Endodermal cell (in vitro differentiated cells): ENCODE measurements at regions not wholly inside any gene's neighbourhood (a gene's known extent, or its start where the extent isn't known, plus 50 kb on each side); places are given as distances from the start of the nearest gene placed in this dataset.

Source experiments
- DNase-seq: peaks from one replicate; pipeline ENCODE4 v3.0.0-alpha.2; 2017
- H3K27ac ChIP-seq: 2 replicates; pipeline ENCODE4 v1.5.1; 2013; ENCODE audit warnings: mild to moderate bottlenecking, low read depth, low read length, moderate library complexity
- H3K27me3 ChIP-seq: 2 replicates; pipeline ENCODE4 v1.6.1; 2013; ENCODE audit warnings: mild to moderate bottlenecking, low read length, moderate library complexity; ENCODE audit not compliant: insufficient read depth, control insufficient read depth, poor library complexity, severe bottlenecking
- H3K36me3 ChIP-seq: 2 replicates; pipeline ENCODE4 v1.7.0; 2013; ENCODE audit warnings: mild to moderate bottlenecking, low read length, moderate library complexity; ENCODE audit not compliant: control insufficient read depth, insufficient read depth
- H3K4me1 ChIP-seq: one replicate; pipeline ENCODE4 v1.7.0; 2013; ENCODE audit warnings: low read length; ENCODE audit not compliant: control insufficient read depth, insufficient read depth
- H3K4me3 ChIP-seq: 2 replicates; pipeline ENCODE4 v1.5.1; 2013; ENCODE audit warnings: mild to moderate bottlenecking, low read length, moderate library complexity
- H3K9ac ChIP-seq: 2 replicates; pipeline ENCODE4 v1.6.1; 2013; ENCODE audit warnings: mild to moderate bottlenecking, low read length, moderate library complexity; ENCODE audit not compliant: poor library complexity, severe bottlenecking; ENCODE audit errors: extremely low read depth
- H3K9me3 ChIP-seq: 2 replicates; pipeline ENCODE4 v1.6.1; 2013; ENCODE audit warnings: mild to moderate bottlenecking, low read length, moderate library complexity; ENCODE audit not compliant: control insufficient read depth
- H3K27ac Mint-ChIP-seq: 2 replicates; pipeline ENCODE4 v1.8.0; 2020; ENCODE audit warnings: mixed read lengths
- H3K27me3 Mint-ChIP-seq: 2 replicates; pipeline ENCODE4 v1.8.0; 2021; ENCODE audit warnings: mild to moderate bottlenecking, mixed read lengths; ENCODE audit not compliant: insufficient read depth
- H3K36me3 Mint-ChIP-seq: 2 replicates; pipeline ENCODE4 v1.8.0; 2020; ENCODE audit warnings: low read depth, mixed read lengths
- H3K4me1 Mint-ChIP-seq: 2 replicates; pipeline ENCODE4 v1.8.0; 2020; ENCODE audit warnings: mixed read lengths
- H3K4me3 Mint-ChIP-seq: 2 replicates; pipeline ENCODE4 v1.8.0; 2020; ENCODE audit warnings: mild to moderate bottlenecking, moderate library complexity, mixed read lengths
- H3K9me3 Mint-ChIP-seq: 2 replicates; pipeline ENCODE4 v1.8.0; 2020; ENCODE audit warnings: mild to moderate bottlenecking, mixed read lengths
- WGBS, 2 experiments: methylation state at CpG; one replicate each; pipeline versions ENCODE4 v1.1.5 to v1.1.7; 2013; ENCODE audit warnings: missing lambda C conversion rate in 2 of 2, mixed read lengths in 1 of 2; ENCODE audit not compliant: insufficient coverage in 1 of 2, insufficient read length in 1 of 2; 5-methylcytosine and 5-hydroxymethylcytosine counted together
- TF ChIP-seq, protein P1 (sequence below): fragments of 200-600 bp; sonication (generic); conservative IDR thresholded peaks from 2 replicates; pipeline ENCODE4 v1.5.0; 2021; ENCODE audit warnings: antibody characterized with exemption, mild to moderate bottlenecking

DNA sequence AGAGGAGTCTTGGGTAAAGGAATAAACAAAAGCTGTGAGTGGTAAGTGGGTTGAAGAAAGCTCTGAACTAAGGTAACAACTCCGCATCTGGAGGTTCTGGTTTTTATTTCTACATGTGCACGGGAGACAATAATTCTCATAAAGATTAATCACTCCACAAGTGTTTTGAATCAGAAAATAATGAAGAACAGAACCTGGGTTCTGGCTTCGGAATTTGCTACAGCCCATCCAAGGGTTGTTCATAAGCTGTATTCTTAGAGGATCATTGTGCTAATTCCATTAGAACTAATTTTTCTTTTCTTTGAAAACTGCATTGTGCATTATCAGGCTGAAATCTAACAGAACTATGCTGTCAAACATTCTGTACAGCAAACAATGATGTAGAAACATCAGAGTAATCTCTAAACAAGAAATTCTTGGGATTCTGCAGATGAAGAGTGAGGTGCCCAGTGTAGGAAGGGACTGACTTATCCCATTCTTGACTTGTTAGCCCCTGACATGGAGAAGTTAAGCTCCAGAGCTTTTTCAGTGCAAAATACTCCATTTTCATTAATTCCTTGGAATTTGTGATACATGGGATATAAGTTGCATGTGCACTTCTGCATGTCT is 368.2 kb downstream of the COG6 start:
- H3K27ac Mint-ChIP-seq = no peak overlapping the region
- no peaks in the 10 kb centered on the region for H3K4me1 Mint-ChIP-seq
- no peak overlapping the region for H3K9ac ChIP-seq
- DNase-seq = no peak
- peaks cover 3% of the 10 kb centered on the region for H3K27me3 Mint-ChIP-seq
- H3K9me3 Mint-ChIP-seq = no peaks in the 10 kb centered on the region
- H3K36me3 Mint-ChIP-seq = no peaks in the 10 kb centered on the region
- H3K9me3 ChIP-seq = no peaks in the 10 kb centered on the region
- no peak overlapping the region for H3K4me3 ChIP-seq
- no peaks in the 10 kb centered on the region for H3K4me1 ChIP-seq
- no peaks in the 10 kb centered on the region for H3K27me3 ChIP-seq
- no peak overlapping the region for H3K27ac ChIP-seq
- WGBS, 2 experiments = 83 to 95% methylated on average over 1 to 3 of the region's 3 CpGs
- no peak overlapping the region for H3K4me3 Mint-ChIP-seq
- TF ChIP-seq, protein P1, sequence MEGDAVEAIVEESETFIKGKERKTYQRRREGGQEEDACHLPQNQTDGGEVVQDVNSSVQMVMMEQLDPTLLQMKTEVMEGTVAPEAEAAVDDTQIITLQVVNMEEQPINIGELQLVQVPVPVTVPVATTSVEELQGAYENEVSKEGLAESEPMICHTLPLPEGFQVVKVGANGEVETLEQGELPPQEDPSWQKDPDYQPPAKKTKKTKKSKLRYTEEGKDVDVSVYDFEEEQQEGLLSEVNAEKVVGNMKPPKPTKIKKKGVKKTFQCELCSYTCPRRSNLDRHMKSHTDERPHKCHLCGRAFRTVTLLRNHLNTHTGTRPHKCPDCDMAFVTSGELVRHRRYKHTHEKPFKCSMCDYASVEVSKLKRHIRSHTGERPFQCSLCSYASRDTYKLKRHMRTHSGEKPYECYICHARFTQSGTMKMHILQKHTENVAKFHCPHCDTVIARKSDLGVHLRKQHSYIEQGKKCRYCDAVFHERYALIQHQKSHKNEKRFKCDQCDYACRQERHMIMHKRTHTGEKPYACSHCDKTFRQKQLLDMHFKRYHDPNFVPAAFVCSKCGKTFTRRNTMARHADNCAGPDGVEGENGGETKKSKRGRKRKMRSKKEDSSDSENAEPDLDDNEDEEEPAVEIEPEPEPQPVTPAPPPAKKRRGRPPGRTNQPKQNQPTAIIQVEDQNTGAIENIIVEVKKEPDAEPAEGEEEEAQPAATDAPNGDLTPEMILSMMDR = no peak
- H3K36me3 ChIP-seq = no peaks in the 10 kb centered on the region

DNA sequence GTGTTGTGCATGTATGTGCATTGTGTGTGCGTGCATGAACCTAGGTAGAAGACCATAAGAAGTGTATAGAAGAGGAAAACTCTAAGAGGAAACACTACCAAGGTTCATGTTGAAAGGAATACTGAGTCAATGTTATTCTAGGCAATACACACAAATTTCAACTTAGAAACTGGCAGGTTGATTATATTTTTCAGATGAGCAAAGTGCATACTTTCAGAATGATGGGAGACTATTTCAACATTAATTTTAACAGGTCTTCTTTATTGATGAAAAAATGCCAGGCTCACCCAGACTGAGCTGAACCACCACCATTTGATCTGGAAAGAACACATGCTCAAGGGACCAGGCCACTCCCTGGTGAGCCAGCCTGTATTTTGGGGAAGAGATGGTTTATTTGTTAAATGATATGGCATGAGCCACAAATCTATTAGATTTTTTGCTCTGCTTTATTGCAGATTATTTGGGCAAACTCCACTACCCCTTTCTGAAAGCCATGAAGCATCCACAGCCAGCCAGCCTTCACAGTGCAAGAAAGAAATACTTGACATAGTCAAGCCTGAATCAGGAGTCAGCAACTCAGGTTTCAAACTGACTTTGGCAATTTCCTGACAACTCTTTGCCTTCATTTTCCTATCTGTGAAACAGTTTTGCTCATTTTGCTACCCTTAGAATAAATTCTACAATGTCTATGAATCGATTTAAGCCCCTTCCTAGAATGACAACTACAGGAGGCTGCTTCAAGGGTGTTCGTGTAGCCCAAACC is 368.9 kb downstream of the COG6 start:
- Mint-ChIP-seq H3K4me1 (no peaks in the 10 kb centered on the region), H3K36me3 (no peaks in the 10 kb centered on the region), H3K27me3 (peaks cover 3% of the 10 kb centered on the region), H3K9me3 (no peaks in the 10 kb centered on the region), H3K4me3 (no peak overlapping the region), H3K27ac (no peak overlapping the region)
- TF ChIP-seq, protein P1 = no peak
- no peak for DNase-seq
- H3K27me3 ChIP-seq = no peaks in the 10 kb centered on the region
- H3K36me3 ChIP-seq = no peaks in the 10 kb centered on the region
- no peaks in the 10 kb centered on the region for H3K9me3 ChIP-seq
- H3K9ac ChIP-seq = no peak overlapping the region
- H3K4me3 ChIP-seq = no peak overlapping the region
- 90 to 100% methylated on average over 2 to 3 of the region's 3 CpGs for WGBS, 2 experiments
- H3K27ac ChIP-seq = no peak overlapping the region
- H3K4me1 ChIP-seq = no peaks in the 10 kb centered on the region

DNA sequence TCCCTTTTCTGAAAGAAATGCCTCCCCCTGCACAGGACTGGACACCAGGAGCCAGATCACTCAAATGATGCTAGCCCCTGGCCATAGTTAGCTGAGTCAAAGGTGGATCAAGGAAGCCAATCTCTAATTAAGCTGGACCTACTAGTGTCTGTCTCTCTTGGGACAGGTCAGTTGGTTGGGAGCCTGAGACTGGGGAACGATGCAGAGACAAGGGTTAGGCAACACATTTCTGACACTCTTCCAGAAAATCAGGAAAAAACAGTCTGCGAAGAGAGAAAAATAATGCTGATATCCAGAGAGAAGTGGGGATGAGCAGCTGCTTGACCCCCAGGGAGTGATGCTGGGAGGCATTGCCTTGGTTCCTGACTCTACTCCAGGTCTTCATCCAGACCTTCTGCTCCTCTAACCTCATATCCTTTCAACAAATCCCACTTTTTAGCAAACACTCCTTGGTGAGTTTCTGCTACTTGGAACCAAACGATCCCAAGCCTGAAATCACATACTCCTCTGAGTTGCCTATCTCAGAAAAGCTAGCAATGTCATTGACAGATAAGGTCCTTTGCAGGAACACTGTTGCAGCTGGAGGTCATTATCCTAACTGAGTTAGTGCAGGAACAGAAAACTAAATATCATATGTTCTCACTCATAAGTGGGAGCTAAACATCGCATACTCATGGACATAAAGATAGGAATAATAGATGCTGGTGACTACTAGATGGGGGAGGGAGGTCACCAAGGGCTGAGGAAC is 369.7 kb downstream of the COG6 start:
- Mint-ChIP-seq H3K4me1 (no peaks in the 10 kb centered on the region), H3K36me3 (no peaks in the 10 kb centered on the region), H3K27ac (no peak overlapping the region), H3K27me3 (peaks cover 3% of the 10 kb centered on the region), H3K4me3 (no peak overlapping the region), H3K9me3 (no peaks in the 10 kb centered on the region)
- 93 to 94% methylated on average over 2 to 4 of the region's 4 CpGs for WGBS, 2 experiments
- TF ChIP-seq, protein P1 = no peak
- H3K27ac ChIP-seq = no peak overlapping the region
- no peak overlapping the region for H3K9ac ChIP-seq
- DNase-seq = no peak
- no peaks in the 10 kb centered on the region for H3K9me3 ChIP-seq
- H3K36me3 ChIP-seq = no peaks in the 10 kb centered on the region
- H3K4me1 ChIP-seq = no peaks in the 10 kb centered on the region
- no peaks in the 10 kb centered on the region for H3K27me3 ChIP-seq
- H3K4me3 ChIP-seq = no peak overlapping the region
